CD14-positive monocyte (primary cell): ENCODE measurements at regions not wholly inside any gene's neighbourhood (a gene's known extent, or its start where the extent isn't known, plus 50 kb on each side); places are given as distances from the start of the nearest gene placed in this dataset.

Source experiments
- DNase-seq, 3 donors: peaks; one replicate each; pipeline ENCODE4 v3.0.0-alpha.2; 2011 to 2022
- H2AFZ ChIP-seq: 2 replicates; pipeline ENCODE4 v1.6.0; 2012; ENCODE audit warnings: mild to moderate bottlenecking, low read depth, low read length, inconsistent platforms; ENCODE audit not compliant: insufficient read depth, poor library complexity, severe bottlenecking
- H3K27ac ChIP-seq, 2 donors: 1 replicate in 1 of 2; 2 replicates in 1 of 2; pipeline ENCODE4 v1.5.1; 2012 to 2013; ENCODE audit warnings: low read length in 2 of 2, control low read depth in 1 of 2, inconsistent platforms in 1 of 2, low read depth in 1 of 2, mild to moderate bottlenecking in 1 of 2
- H3K27me3 ChIP-seq, 2 donors: one replicate each; pipeline versions ENCODE4 v1.6.0 to v1.6.1; 2011 to 2013; ENCODE audit warnings: low read length in 2 of 2; ENCODE audit not compliant: control insufficient read depth in 2 of 2, insufficient read depth in 2 of 2
- H3K36me3 ChIP-seq, 2 donors: replicated peaks in 1 of 2; 1 replicate in 1 of 2; 2 replicates in 1 of 2; pipeline versions ENCODE4 v1.5.1 to v1.6.1; 2012 to 2013; ENCODE audit warnings: low read length in 2 of 2, control low read depth in 1 of 2, inconsistent platforms in 1 of 2, mild to moderate bottlenecking in 1 of 2; ENCODE audit not compliant: insufficient read depth in 2 of 2, control insufficient read depth in 1 of 2
- H3K4me1 ChIP-seq, 2 donors: 1 replicate in 1 of 2; 2 replicates in 1 of 2; pipeline versions ENCODE4 v1.5.1 to v1.6.1; 2012 to 2013; ENCODE audit warnings: low read length in 2 of 2, control low read depth in 1 of 2, inconsistent platforms in 1 of 2, mild to moderate bottlenecking in 1 of 2, moderate library complexity in 1 of 2; ENCODE audit not compliant: insufficient read depth in 2 of 2, control insufficient read depth in 1 of 2
- H3K4me2 ChIP-seq: replicated peaks from 2 replicates; pipeline ENCODE3; 2012; ENCODE audit warnings: low read length, moderate library complexity, mild to moderate bottlenecking; ENCODE audit not compliant: poor library complexity, severe bottlenecking; ENCODE audit errors: extremely low read depth
- H3K4me3 ChIP-seq, 3 experiments: fragments of 200-600 bp in 1 of 3; sonication (generic) in 1 of 3; replicated peaks in 1 of 3; 1 replicate in 2 of 3; 2 replicates in 1 of 3; pipeline ENCODE4 v1.5.1; 2011 to 2013; ENCODE audit warnings: low read length in 3 of 3, mild to moderate bottlenecking in 3 of 3, control low read depth in 2 of 3, low read depth in 2 of 3, inconsistent platforms in 1 of 3, moderate library complexity in 1 of 3
- H3K79me2 ChIP-seq: 2 replicates; pipeline ENCODE4 v1.6.0; 2012; ENCODE audit warnings: mild to moderate bottlenecking, control low read depth, inconsistent platforms, low read length, moderate library complexity; ENCODE audit not compliant: insufficient read depth
- H3K9ac ChIP-seq: 2 replicates; pipeline ENCODE4 v1.6.0; 2017; ENCODE audit warnings: low read length, mild to moderate bottlenecking; ENCODE audit not compliant: insufficient read depth, poor library complexity, severe bottlenecking
- H3K9me3 ChIP-seq, 2 donors: replicated peaks in 1 of 2; 1 replicate in 1 of 2; 2 replicates in 1 of 2; pipeline versions ENCODE4 v1.5.1 to v1.6.1; 2012 to 2013; ENCODE audit warnings: low read length in 2 of 2, control low read depth in 1 of 2; ENCODE audit not compliant: control insufficient read depth in 1 of 2, insufficient read depth in 1 of 2
- H4K20me1 ChIP-seq: 2 replicates; pipeline ENCODE4 v1.6.0; 2012; ENCODE audit warnings: mild to moderate bottlenecking, low read length, control low read depth, moderate library complexity; ENCODE audit not compliant: insufficient read depth
- H3K27ac Mint-ChIP-seq, 7 donors: one replicate each; pipeline ENCODE4 v1.8.0; 2020; ENCODE audit warnings: mild to moderate bottlenecking in 7 of 7, mixed read lengths in 7 of 7, moderate library complexity in 6 of 7, inconsistent platforms in 2 of 7
- H3K27me3 Mint-ChIP-seq, 3 donors: one replicate each; pipeline ENCODE4 v1.8.0; 2021 to 2022; ENCODE audit warnings: low read depth in 3 of 3, mild to moderate bottlenecking in 3 of 3, mixed read lengths in 3 of 3, moderate library complexity in 3 of 3, inconsistent platforms in 1 of 3
- H3K36me3 Mint-ChIP-seq, 2 donors: one replicate each; pipeline ENCODE4 v1.8.0; 2020; ENCODE audit warnings: mixed read lengths in 2 of 2, inconsistent platforms in 1 of 2, mild to moderate bottlenecking in 1 of 2
- H3K4me1 Mint-ChIP-seq: one replicate; pipeline ENCODE4 v1.8.0; 2020; ENCODE audit warnings: mild to moderate bottlenecking, mixed read lengths
- H3K4me3 Mint-ChIP-seq, 2 donors: one replicate each; pipeline ENCODE4 v1.8.0; 2020; ENCODE audit warnings: mild to moderate bottlenecking in 2 of 2, mixed read lengths in 2 of 2, moderate library complexity in 1 of 2
- H3K9me3 Mint-ChIP-seq, 7 donors: one replicate each; pipeline ENCODE4 v1.8.0; 2020 to 2022; ENCODE audit warnings: mixed read lengths in 7 of 7, mild to moderate bottlenecking in 6 of 7, moderate library complexity in 6 of 7, inconsistent platforms in 2 of 7
- CTCF ChIP-seq: fragments of 200-600 bp; IDR thresholded peaks from one replicate; pipeline ENCODE4 v1.8.0; 2022; ENCODE audit warnings: antibody characterized with exemption, mild to moderate bottlenecking
- WGBS: methylation state at CpG from one replicate; pipeline ENCODE4 v1.1.5; 2013; ENCODE audit warnings: missing lambda C conversion rate; ENCODE audit not compliant: insufficient coverage; 5-methylcytosine and 5-hydroxymethylcytosine counted together
- intact Hi-C, 2 donors: fragments of 100-400 bp; cut with micrococcal nuclease; formaldehyde crosslinking; loops; one replicate each; pipeline versions ENCODE4 v1.15.0 to v1.15.1; 2023

GRCh38 chr7:91681718-91682117 lies 198.8 kb downstream of the MTERF1 start:
- Histone ChIP-seq H2AFZ (no peak overlapping the region), H3K4me3 (no peak overlapping the region), H4K20me1 (no peaks in the 10 kb centered on the region), H3K27me3 (no peaks in the 10 kb centered on the region), H3K27ac (no peak overlapping the region), H3K9me3 (peaks cover 24 to 27% of the 10 kb centered on the region in 2 donors), H3K36me3 (no peaks in the 10 kb centered on the region), H3K9ac (no peak overlapping the region), H3K79me2 (no peaks in the 10 kb centered on the region), H3K4me1 (no peaks in the 10 kb centered on the region), H3K4me2 (no peak overlapping the region)
- no peak for DNase-seq
- peaks cover 0 to 2% (median 0%) of the 10 kb centered on the region in 3 donors for H3K27me3 Mint-ChIP-seq
- no peaks in the 10 kb centered on the region for H3K36me3 Mint-ChIP-seq
- H3K4me3 Mint-ChIP-seq: no peak overlapping the region
- intact Hi-C loops: no loop called here
- no CpG with 5 or more reads among the region's 3 CpGs for WGBS
- H3K27ac Mint-ChIP-seq: no peak overlapping the region
- peaks cover 3% of the 10 kb centered on the region for H3K4me1 Mint-ChIP-seq
- H3K9me3 Mint-ChIP-seq: peaks cover 5 to 31% (median 25%) of the 10 kb centered on the region in 7 donors
- no peak for TF ChIP-seq CTCF

DNA sequence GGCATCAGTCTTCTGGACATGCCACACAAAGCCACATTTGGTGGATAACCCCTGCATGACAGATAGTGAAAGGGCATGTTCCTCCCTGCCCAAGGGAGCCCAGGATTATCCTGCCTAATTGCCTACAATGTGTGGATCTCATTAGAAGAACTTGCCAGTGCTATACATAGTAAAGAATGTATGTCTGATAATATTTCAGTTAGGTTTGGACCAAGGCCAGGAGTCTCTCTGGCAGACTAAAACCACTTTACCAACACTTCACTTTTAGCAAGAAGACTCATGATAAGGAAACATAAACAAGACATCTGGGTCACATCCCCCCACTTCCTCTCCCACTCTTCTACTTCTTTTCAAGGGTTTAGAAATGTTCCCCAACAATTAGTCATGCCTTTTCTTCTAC lies 196.7 kb downstream of the MTERF1 start:
- Mint-ChIP-seq H3K9me3 (peaks cover 10 to 30% (median 27%) of the 10 kb centered on the region in 7 donors), H3K4me1 (peaks cover 3% of the 10 kb centered on the region), H3K4me3 (no peak overlapping the region), H3K36me3 (no peaks in the 10 kb centered on the region), H3K27me3 (peaks cover 0 to 2% (median 2%) of the 10 kb centered on the region in 3 donors), H3K27ac (no peak overlapping the region)
- no peaks in the 10 kb centered on the region for H4K20me1 ChIP-seq
- H3K4me3 ChIP-seq: no peak overlapping the region
- H3K9me3 ChIP-seq: peaks cover 24 to 27% of the 10 kb centered on the region in 2 donors
- H3K4me2 ChIP-seq: no peak overlapping the region
- no peaks in the 10 kb centered on the region for H3K79me2 ChIP-seq
- H3K27me3 ChIP-seq: no peaks in the 10 kb centered on the region
- no peak for DNase-seq
- H3K27ac ChIP-seq: no peak overlapping the region
- H3K36me3 ChIP-seq: no peaks in the 10 kb centered on the region
- no peak overlapping the region for H3K9ac ChIP-seq
- intact Hi-C loops: no loop called here
- no peaks in the 10 kb centered on the region for H3K4me1 ChIP-seq
- H2AFZ ChIP-seq: no peak overlapping the region
- TF ChIP-seq CTCF: no peak
